OCI-LY7 (cell line): ENCODE measurements at regions not wholly inside any gene's neighbourhood (a gene's known extent, or its start where the extent isn't known, plus 50 kb on each side); places are given as distances from the start of the nearest gene placed in this dataset.

Experiments
- EZH2phosphoT487 ChIP-seq: fragments of 200-600 bp; sonication (generic); IDR thresholded peaks from 2 replicates; pipeline ENCODE4 v1.6.1; 2018; ENCODE audit warnings: low read depth, borderline replicate concordance, mild to moderate bottlenecking, mixed run types, antibody characterized with exemption, low read length, moderate library complexity, mixed read lengths
- TF ChIP-seq, protein P1 (sequence below): fragments of 200-600 bp; sonication (generic); conservative IDR thresholded peaks from 2 replicates; pipeline ENCODE4 v1.5.1; 2014; ENCODE audit warnings: mild to moderate bottlenecking, antibody characterized with exemption, low read length, moderate library complexity, mixed read lengths

DNA sequence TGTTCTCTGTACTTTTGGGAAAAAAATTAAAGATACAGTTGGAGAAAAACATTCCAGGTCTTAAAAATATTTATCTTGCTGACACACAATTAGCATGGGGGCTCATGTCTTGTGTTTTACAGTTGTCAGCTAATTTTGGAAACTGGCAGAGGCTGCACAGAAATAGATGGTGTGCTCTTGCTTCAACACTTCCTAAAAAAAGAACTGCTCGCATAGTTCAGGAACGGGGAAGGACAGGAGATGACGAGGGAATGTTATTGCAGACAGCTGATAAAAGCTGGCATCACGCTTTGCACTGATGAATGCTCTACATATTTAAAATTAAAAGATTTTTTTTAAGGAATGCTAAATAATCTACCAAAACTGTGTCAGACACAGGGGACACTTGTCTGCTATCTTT is 103.5 kb upstream of the CELF2 start:
- TF ChIP-seq, protein P1, sequence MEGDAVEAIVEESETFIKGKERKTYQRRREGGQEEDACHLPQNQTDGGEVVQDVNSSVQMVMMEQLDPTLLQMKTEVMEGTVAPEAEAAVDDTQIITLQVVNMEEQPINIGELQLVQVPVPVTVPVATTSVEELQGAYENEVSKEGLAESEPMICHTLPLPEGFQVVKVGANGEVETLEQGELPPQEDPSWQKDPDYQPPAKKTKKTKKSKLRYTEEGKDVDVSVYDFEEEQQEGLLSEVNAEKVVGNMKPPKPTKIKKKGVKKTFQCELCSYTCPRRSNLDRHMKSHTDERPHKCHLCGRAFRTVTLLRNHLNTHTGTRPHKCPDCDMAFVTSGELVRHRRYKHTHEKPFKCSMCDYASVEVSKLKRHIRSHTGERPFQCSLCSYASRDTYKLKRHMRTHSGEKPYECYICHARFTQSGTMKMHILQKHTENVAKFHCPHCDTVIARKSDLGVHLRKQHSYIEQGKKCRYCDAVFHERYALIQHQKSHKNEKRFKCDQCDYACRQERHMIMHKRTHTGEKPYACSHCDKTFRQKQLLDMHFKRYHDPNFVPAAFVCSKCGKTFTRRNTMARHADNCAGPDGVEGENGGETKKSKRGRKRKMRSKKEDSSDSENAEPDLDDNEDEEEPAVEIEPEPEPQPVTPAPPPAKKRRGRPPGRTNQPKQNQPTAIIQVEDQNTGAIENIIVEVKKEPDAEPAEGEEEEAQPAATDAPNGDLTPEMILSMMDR = no peak
- TF ChIP-seq EZH2phosphoT487 = no peak
